Thyroid gland (tissue), 4 donors: ENCODE measurements at regions not wholly inside any gene's neighbourhood (a gene's known extent, or its start where the extent isn't known, plus 50 kb on each side); places are given as distances from the start of the nearest gene placed in this dataset.

Experiments used
- DNase-seq, 2 donors: peaks; one replicate each; pipeline ENCODE4 v3.0.0-alpha.2; 2019
- H3K27ac ChIP-seq, 3 donors: fragments of 200-600 bp; sonication (generic); 1 replicate in 2 of 3; 2 replicates in 1 of 3; pipeline ENCODE4 v1.5.1; 2016 to 2019; ENCODE audit warnings: mild to moderate bottlenecking in 1 of 3, moderate library complexity in 1 of 3
- H3K27me3 ChIP-seq: fragments of 200-600 bp; sonication (generic); one replicate; pipeline ENCODE4 v1.5.1; 2019
- H3K36me3 ChIP-seq, 2 donors: fragments of 200-600 bp; sonication (generic); one replicate each; pipeline ENCODE4 v1.5.1; 2016 to 2019
- H3K4me1 ChIP-seq, 2 donors: fragments of 200-600 bp; sonication (generic); one replicate each; pipeline ENCODE4 v1.5.1; 2017 to 2019
- H3K4me3 ChIP-seq, 3 donors: fragments of 200-600 bp; sonication (generic); replicated peaks in 1 of 3; 1 replicate in 2 of 3; 2 replicates in 1 of 3; pipeline ENCODE4 v1.5.1; 2016; ENCODE audit warnings: mild to moderate bottlenecking in 1 of 3
- H3K9me3 ChIP-seq: fragments of 200-600 bp; sonication (generic); one replicate; pipeline ENCODE4 v1.5.1; 2017
- POLR2A ChIP-seq, 2 donors: fragments of 450-650 bp; IDR thresholded peaks; one replicate each; pipeline ENCODE4 v1.6.1; 2017; ENCODE audit warnings: antibody characterized with exemption in 2 of 2, mild to moderate bottlenecking in 2 of 2, moderate library complexity in 1 of 2
- WGBS, 2 donors: methylation state at CpG; one replicate each; pipeline ENCODE4 v1.1.5; 2017; 5-methylcytosine and 5-hydroxymethylcytosine counted together
- intact Hi-C: fragments of 100-400 bp; cut with DNase I; formaldehyde crosslinking; loops from one replicate; pipeline ENCODE4 v1.15.1; 2023
- TF ChIP-seq, protein P1 (sequence below), 6 experiments: fragments of 200-600 bp in 3 of 6; fragments of 450-650 bp in 3 of 6; sonication (generic) in 3 of 6; IDR thresholded peaks; one replicate each; pipeline ENCODE4 v1.5.1; 2016 to 2019; ENCODE audit warnings: antibody characterized with exemption in 6 of 6, mild to moderate bottlenecking in 2 of 6, inconsistent platforms in 1 of 6, moderate library complexity in 1 of 6

- Histone ChIP-seq H3K27me3 (no peaks in the 10 kb centered on the region), H3K4me3 (no peak overlapping the region), H3K27ac (no peak overlapping the region), H3K36me3 (no peaks in the 10 kb centered on the region), H3K9me3 (no peaks in the 10 kb centered on the region), H3K4me1 (peaks cover 0 to 4% of the 10 kb centered on the region in 2 donors)
- TF ChIP-seq, protein P1, sequence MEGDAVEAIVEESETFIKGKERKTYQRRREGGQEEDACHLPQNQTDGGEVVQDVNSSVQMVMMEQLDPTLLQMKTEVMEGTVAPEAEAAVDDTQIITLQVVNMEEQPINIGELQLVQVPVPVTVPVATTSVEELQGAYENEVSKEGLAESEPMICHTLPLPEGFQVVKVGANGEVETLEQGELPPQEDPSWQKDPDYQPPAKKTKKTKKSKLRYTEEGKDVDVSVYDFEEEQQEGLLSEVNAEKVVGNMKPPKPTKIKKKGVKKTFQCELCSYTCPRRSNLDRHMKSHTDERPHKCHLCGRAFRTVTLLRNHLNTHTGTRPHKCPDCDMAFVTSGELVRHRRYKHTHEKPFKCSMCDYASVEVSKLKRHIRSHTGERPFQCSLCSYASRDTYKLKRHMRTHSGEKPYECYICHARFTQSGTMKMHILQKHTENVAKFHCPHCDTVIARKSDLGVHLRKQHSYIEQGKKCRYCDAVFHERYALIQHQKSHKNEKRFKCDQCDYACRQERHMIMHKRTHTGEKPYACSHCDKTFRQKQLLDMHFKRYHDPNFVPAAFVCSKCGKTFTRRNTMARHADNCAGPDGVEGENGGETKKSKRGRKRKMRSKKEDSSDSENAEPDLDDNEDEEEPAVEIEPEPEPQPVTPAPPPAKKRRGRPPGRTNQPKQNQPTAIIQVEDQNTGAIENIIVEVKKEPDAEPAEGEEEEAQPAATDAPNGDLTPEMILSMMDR (IDR thresholded peaks at IDR 0.05): no peak
- TF ChIP-seq POLR2A (IDR thresholded peaks at IDR 0.05): no peak
- intact Hi-C loops: no loop called here
- 88 to 99% methylated on average over 3 of the region's 3 CpGs for WGBS, 2 donors
- no peak for DNase-seq
Observed at GRCh38 chr3:72423643-72424042, 424.6 kb downstream of the SHQ1 start.

- no peak overlapping the region for H3K4me3 ChIP-seq
- H3K36me3 ChIP-seq: no peaks in the 10 kb centered on the region
- H3K4me1 ChIP-seq: peaks cover 0 to 4% of the 10 kb centered on the region in 2 donors
- H3K27ac ChIP-seq: no peak overlapping the region
- intact Hi-C loops: no loop called here
- no peaks in the 10 kb centered on the region for H3K27me3 ChIP-seq
- H3K9me3 ChIP-seq: no peaks in the 10 kb centered on the region
- 97 to 99% methylated on average over 2 of the region's 2 CpGs for WGBS, 2 donors
- DNase-seq: no peak
- TF ChIP-seq, protein P1 (IDR thresholded peaks at IDR 0.05): no peak
Observed at GRCh38 chr3:72421786-72422185, 426.5 kb downstream of the SHQ1 start.

GRCh38 chr3:72421126-72421525, 427.1 kb downstream of the SHQ1 start:
- H3K27me3 ChIP-seq: no peaks in the 10 kb centered on the region
- WGBS, 2 donors: 93 to 96% methylated on average over 3 of the region's 3 CpGs
- H3K36me3 ChIP-seq: no peaks in the 10 kb centered on the region
- no peaks in the 10 kb centered on the region for H3K9me3 ChIP-seq
- no peak for TF ChIP-seq POLR2A (IDR thresholded peaks at IDR 0.05)
- TF ChIP-seq, protein P1 (IDR thresholded peaks at IDR 0.05): no peak
- intact Hi-C loops: no loop called here
- H3K4me1 ChIP-seq: peaks cover 0 to 4% of the 10 kb centered on the region in 2 donors
- no peak overlapping the region for H3K4me3 ChIP-seq
- no peak overlapping the region for H3K27ac ChIP-seq
- no peak for DNase-seq

GRCh38 chr3:72418856-72419255, 429.4 kb downstream of the SHQ1 start:
- 87 to 91% methylated on average over 8 of the region's 8 CpGs for WGBS, 2 donors
- Histone ChIP-seq H3K27ac (no peak overlapping the region), H3K36me3 (no peaks in the 10 kb centered on the region)

GRCh38 chr3:72418244-72418643, 430.0 kb downstream of the SHQ1 start:
- Histone ChIP-seq H3K4me1 (peaks cover 0 to 4% of the 10 kb centered on the region in 2 donors), H3K27me3 (no peaks in the 10 kb centered on the region), H3K9me3 (no peaks in the 10 kb centered on the region), H3K36me3 (no peaks in the 10 kb centered on the region), H3K4me3 (no peak overlapping the region), H3K27ac (no peak overlapping the region)
- no peak for DNase-seq
- TF ChIP-seq, protein P1 (IDR thresholded peaks at IDR 0.05): no peak
- TF ChIP-seq POLR2A (IDR thresholded peaks at IDR 0.05): no peak
- intact Hi-C loops: no loop called here

More at GRCh38 chr3:72418856-72419255, 429.4 kb downstream of the SHQ1 start:
- H3K9me3 ChIP-seq: no peaks in the 10 kb centered on the region
- H3K4me3 ChIP-seq: no peak overlapping the region
- no peaks in the 10 kb centered on the region for H3K27me3 ChIP-seq
- DNase-seq: no peak
- H3K4me1 ChIP-seq: peaks cover 0 to 4% of the 10 kb centered on the region in 2 donors
- intact Hi-C loops: no loop called here
- no peak for TF ChIP-seq POLR2A (IDR thresholded peaks at IDR 0.05)
- TF ChIP-seq, protein P1 (IDR thresholded peaks at IDR 0.05): no peak
